Mesodermal cell (in vitro differentiated cells): ENCODE measurements at regions not wholly inside any gene's neighbourhood (a gene's known extent, or its start where the extent isn't known, plus 50 kb on each side); places are given as distances from the start of the nearest gene placed in this dataset.

Source experiments
- H3K27ac ChIP-seq: 2 replicates; pipeline ENCODE4 v1.7.0; 2013; ENCODE audit warnings: mild to moderate bottlenecking, low read depth, low read length, moderate library complexity; ENCODE audit not compliant: severe bottlenecking
- H3K36me3 ChIP-seq: 2 replicates; pipeline ENCODE4 v1.7.1; 2013; ENCODE audit warnings: mild to moderate bottlenecking, low read length, moderate library complexity; ENCODE audit not compliant: control insufficient read depth, insufficient read depth
- H3K4me1 ChIP-seq: one replicate; pipeline ENCODE4 v1.7.1; 2013; ENCODE audit warnings: mild to moderate bottlenecking, low read length; ENCODE audit not compliant: insufficient read depth, control insufficient read depth, poor library complexity, severe bottlenecking
- H3K4me3 ChIP-seq: 2 replicates; pipeline ENCODE4 v1.7.0; 2013; ENCODE audit warnings: low read length, control low read depth, mild to moderate bottlenecking; ENCODE audit not compliant: insufficient read depth, poor library complexity, severe bottlenecking; ENCODE audit errors: extremely low read depth
- H3K9me3 ChIP-seq: 2 replicates; pipeline ENCODE4 v1.7.1; 2013; ENCODE audit warnings: mild to moderate bottlenecking, low read length, moderate library complexity; ENCODE audit not compliant: control insufficient read depth
- WGBS, 2 experiments: methylation state at CpG; one replicate each; pipeline ENCODE4 v1.1.5; 2013; ENCODE audit warnings: missing lambda C conversion rate in 2 of 2; ENCODE audit not compliant: insufficient coverage in 2 of 2; 5-methylcytosine and 5-hydroxymethylcytosine counted together

- 83 to 93% methylated on average over 1 of the region's 1 CpG for WGBS, 2 experiments
- Histone ChIP-seq H3K4me3 (no peak overlapping the region), H3K4me1 (no peaks in the 10 kb centered on the region), H3K27ac (no peak overlapping the region), H3K9me3 (no peaks in the 10 kb centered on the region), H3K36me3 (no peaks in the 10 kb centered on the region)
Observed at GRCh38 chr18:60202708-60203107, 169.9 kb downstream of the MC4R start.

DNA sequence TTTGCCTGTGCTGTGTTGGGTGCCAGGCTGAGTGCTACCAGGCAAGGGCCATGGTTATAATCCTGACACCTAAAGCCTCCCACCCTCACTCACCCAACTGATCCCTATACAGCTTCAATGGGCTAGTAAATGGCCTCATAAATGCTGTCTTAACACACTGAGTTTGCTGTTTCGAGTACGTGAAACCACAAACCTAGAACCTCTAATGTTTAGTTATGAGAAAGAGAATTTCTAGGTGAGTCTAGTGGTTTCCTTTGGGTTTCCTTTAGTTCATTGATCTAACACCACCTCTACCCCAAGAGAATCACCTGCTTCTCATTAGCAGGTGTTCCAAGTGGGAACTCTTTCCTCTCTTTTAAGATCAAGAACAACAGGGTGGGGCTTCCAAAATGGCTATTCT is 172.0 kb downstream of the MC4R start:
- no peaks in the 10 kb centered on the region for H3K9me3 ChIP-seq
- H3K27ac ChIP-seq, result no peak overlapping the region
- no peaks in the 10 kb centered on the region for H3K4me1 ChIP-seq
- H3K36me3 ChIP-seq, result no peaks in the 10 kb centered on the region
- H3K4me3 ChIP-seq, result no peak overlapping the region
- no CpG with 5 or more reads among the region's 2 CpGs for WGBS, 2 experiments

- Histone ChIP-seq H3K4me1 (no peaks in the 10 kb centered on the region), H3K4me3 (no peak overlapping the region), H3K36me3 (no peaks in the 10 kb centered on the region), H3K9me3 (no peaks in the 10 kb centered on the region), H3K27ac (no peak overlapping the region)
- WGBS, 2 experiments, result no CpG with 5 or more reads among the region's 1 CpG
Observed at GRCh38 chr18:60199505-60199904, 173.1 kb downstream of the MC4R start.

DNA sequence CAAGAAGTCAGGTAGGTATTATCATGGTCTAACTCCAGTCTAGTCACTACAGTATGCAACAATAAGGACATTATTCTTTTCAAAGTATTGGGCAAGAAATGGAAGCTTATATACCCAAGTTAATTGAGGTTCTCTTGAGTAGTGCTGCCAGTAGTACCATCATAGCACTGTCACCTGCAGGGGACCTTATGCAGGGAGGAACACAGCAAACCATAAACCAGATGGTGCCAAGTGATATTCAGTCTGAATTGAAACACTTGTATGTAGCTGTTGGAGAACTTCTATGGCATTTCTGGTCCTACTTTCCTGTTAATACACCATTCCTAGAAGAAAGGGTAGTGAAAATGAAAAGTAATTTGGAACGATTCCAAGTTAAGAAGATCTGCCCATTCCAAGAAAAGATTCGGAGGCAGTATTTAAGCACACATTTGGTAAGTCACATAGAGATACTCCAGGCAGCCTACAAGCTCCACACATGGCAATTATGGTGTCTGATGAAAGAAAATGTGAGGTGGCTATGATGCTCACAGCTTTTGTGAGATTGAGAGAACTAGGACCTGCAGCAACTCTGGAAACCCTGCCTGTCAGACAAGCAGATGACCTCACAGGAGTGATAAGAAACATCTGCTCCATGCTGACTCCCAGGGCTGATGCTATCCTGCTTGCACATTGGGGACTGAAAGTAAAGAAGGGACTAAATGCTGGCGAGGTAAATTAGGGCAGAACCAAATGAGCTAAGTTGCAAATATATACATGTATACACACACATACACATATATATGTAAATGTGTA is 174.7 kb downstream of the MC4R start:
- H3K27ac ChIP-seq, result no peak overlapping the region
- WGBS, 2 experiments, result no CpG with 5 or more reads among the region's 3 CpGs
- H3K4me3 ChIP-seq, result no peak overlapping the region
- H3K4me1 ChIP-seq, result no peaks in the 10 kb centered on the region
- H3K9me3 ChIP-seq, result no peaks in the 10 kb centered on the region
- no peaks in the 10 kb centered on the region for H3K36me3 ChIP-seq

GRCh38 chr18:60196836-60197606 is 175.6 kb downstream of the MC4R start:
- 92 to 93% methylated on average over 3 to 4 of the region's 6 CpGs for WGBS, 2 experiments
- H3K27ac ChIP-seq, result no peak overlapping the region
- H3K9me3 ChIP-seq, result no peaks in the 10 kb centered on the region
- H3K4me3 ChIP-seq, result no peak overlapping the region
- H3K4me1 ChIP-seq, result no peaks in the 10 kb centered on the region
- H3K36me3 ChIP-seq, result no peaks in the 10 kb centered on the region

- Histone ChIP-seq H3K4me3 (no peak overlapping the region), H3K27ac (no peak overlapping the region), H3K9me3 (no peaks in the 10 kb centered on the region), H3K4me1 (no peaks in the 10 kb centered on the region), H3K36me3 (no peaks in the 10 kb centered on the region)
- no CpG with 5 or more reads among the region's 1 CpG for WGBS, 2 experiments
Observed at GRCh38 chr18:60193780-60194179, 178.8 kb downstream of the MC4R start.

GRCh38 chr18:60191926-60192325 is 180.6 kb downstream of the MC4R start:
- no peak overlapping the region for H3K4me3 ChIP-seq
- 55 to 59% methylated on average over 2 to 3 of the region's 3 CpGs for WGBS, 2 experiments
- H3K36me3 ChIP-seq, result no peaks in the 10 kb centered on the region
- H3K9me3 ChIP-seq, result no peaks in the 10 kb centered on the region
- H3K27ac ChIP-seq, result no peak overlapping the region
- no peaks in the 10 kb centered on the region for H3K4me1 ChIP-seq

GRCh38 chr18:60189856-60190255 is 182.7 kb downstream of the MC4R start:
- Histone ChIP-seq H3K9me3 (no peaks in the 10 kb centered on the region), H3K4me1 (no peaks in the 10 kb centered on the region), H3K4me3 (no peak overlapping the region), H3K27ac (no peak overlapping the region), H3K36me3 (no peaks in the 10 kb centered on the region)
- 100% methylated on average over 1 of the region's 2 CpGs; no CpG with 5 or more reads in 1 of the 2 experiments for WGBS, 2 experiments

GRCh38 chr18:60188958-60189357 is 183.6 kb downstream of the MC4R start:
- WGBS, 2 experiments, result 95 to 100% methylated on average over 2 of the region's 4 CpGs
- no peaks in the 10 kb centered on the region for H3K36me3 ChIP-seq
- no peak overlapping the region for H3K4me3 ChIP-seq
- no peak overlapping the region for H3K27ac ChIP-seq
- no peaks in the 10 kb centered on the region for H3K9me3 ChIP-seq
- no peaks in the 10 kb centered on the region for H3K4me1 ChIP-seq

DNA sequence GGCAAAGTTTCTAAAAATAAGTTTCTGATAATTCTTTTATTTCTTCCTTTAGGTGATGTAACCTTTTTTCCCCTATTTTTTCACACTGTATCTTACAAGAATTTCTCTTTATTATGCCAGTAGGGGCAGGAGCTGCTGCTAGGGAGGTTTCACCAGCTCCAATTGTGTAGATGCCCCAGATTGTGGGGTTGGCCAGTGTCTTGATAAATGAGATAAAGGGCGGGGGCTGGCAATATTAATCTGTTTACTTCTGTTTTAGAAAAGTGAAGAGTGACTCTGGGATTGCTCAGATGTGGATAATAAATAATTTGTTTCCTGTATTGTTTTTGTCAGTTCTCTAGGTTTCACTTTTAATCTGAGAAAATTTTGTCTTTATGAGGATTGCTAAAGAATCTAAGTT is 190.4 kb downstream of the MC4R start:
- H3K4me3 ChIP-seq, result no peak overlapping the region
- no CpG with 5 or more reads among the region's 1 CpG for WGBS, 2 experiments
- no peaks in the 10 kb centered on the region for H3K9me3 ChIP-seq
- no peaks in the 10 kb centered on the region for H3K4me1 ChIP-seq
- H3K27ac ChIP-seq, result no peak overlapping the region
- H3K36me3 ChIP-seq, result no peaks in the 10 kb centered on the region

DNA sequence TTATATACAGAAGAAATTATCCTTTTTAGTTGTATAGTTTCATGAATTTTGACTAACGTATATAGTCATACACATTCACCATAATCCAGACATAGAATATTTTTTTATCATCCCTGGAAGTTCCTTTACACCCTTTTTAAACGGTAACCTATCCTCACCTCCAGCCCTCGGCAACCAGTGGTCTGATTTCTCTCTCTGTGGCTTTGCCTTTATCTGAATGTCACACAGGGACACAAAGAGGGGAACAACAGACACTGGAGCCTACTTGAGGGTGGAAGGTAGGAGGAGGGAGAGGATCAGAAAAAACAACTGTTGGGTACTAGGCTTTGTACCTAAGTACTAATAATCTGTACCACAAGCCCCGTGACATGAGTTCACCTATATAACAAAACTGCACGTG is 191.9 kb downstream of the MC4R start:
- WGBS, 2 experiments, result 86% methylated on average over 3 of the region's 5 CpGs; no CpG with 5 or more reads in 1 of the 2 experiments
- Histone ChIP-seq H3K36me3 (no peaks in the 10 kb centered on the region), H3K4me1 (no peaks in the 10 kb centered on the region), H3K4me3 (no peak overlapping the region), H3K27ac (no peak overlapping the region), H3K9me3 (no peaks in the 10 kb centered on the region)
